Spleen (tissue), 7 donors: ENCODE measurements at regions not wholly inside any gene's neighbourhood (a gene's known extent, or its start where the extent isn't known, plus 50 kb on each side); places are given as distances from the start of the nearest gene placed in this dataset.

Experiments used
- CTCF ChIP-seq, 11 experiments: fragments of 200-600 bp in 7 of 11; fragments of 450-650 bp in 4 of 11; sonication (generic) in 4 of 11; IDR thresholded peaks in 8 of 11; conservative IDR thresholded peaks in 3 of 11; 1 replicate in 7 of 11; 2 replicates in 4 of 11; pipeline versions ENCODE4 v1.4.0 to v1.8.0; 2016 to 2021; ENCODE audit warnings: antibody characterized with exemption in 11 of 11, inconsistent platforms in 4 of 11, mild to moderate bottlenecking in 1 of 11
- POLR2AphosphoS5 ChIP-seq, 3 donors: sonication (generic); formaldehyde crosslinking; IDR thresholded peaks; one replicate each; pipeline ENCODE4 v1.5.1; 2017; ENCODE audit warnings: antibody characterized with exemption in 3 of 3
- donor health status: DM: no; HTN: no; CAD: no; lungs with moderate emphysema.
- donor health status: DM: no; HTN: no; CAD: no.
- donor health status: DM: no; HTN: no; CAD: no.

GRCh38 chr17:52673791-52674190 is 515.3 kb upstream of the CA10 start:
- TF ChIP-seq CTCF (IDR thresholded peaks at IDR 0.05 in 8 of 11, conservative IDR thresholded peaks at IDR 0.05 in 3 of 11): no peak
- TF ChIP-seq POLR2AphosphoS5 (IDR thresholded peaks at IDR 0.05): no peak
